ENCODE measurements at regions not wholly inside any gene's neighbourhood (a gene's known extent, or its start where the extent isn't known, plus 50 kb on each side); places are given as distances from the start of the nearest gene placed in this dataset.
"Not testable (repeated sequence)": the region's sequence is repeated elsewhere in the genome, so short reads cannot be mapped to it uniquely, and the experiment has no call there.

DNA sequence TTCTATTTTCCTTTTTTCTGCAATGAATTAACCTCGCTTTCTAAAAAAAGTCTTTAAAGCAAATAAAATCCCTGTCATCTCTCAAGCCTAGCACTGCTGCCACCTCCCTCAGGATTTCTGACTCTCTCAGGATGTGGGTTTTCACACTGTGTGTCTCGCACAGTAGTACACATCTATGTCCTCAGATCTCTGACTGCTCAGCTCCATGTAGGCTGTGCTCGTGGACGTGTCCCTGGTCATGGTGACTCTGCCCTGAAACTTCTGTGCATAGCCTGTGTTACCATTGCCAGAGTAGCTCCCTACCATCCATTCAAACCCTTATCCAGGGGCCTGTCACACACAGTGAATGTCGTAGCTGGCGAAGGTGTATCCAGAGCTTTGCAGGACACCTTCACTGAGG lies 619.3 kb downstream of the TMEM121 start:
- not testable (repeated sequence) for DNase-seq (ENCODE audit: low read depth)

DNA sequence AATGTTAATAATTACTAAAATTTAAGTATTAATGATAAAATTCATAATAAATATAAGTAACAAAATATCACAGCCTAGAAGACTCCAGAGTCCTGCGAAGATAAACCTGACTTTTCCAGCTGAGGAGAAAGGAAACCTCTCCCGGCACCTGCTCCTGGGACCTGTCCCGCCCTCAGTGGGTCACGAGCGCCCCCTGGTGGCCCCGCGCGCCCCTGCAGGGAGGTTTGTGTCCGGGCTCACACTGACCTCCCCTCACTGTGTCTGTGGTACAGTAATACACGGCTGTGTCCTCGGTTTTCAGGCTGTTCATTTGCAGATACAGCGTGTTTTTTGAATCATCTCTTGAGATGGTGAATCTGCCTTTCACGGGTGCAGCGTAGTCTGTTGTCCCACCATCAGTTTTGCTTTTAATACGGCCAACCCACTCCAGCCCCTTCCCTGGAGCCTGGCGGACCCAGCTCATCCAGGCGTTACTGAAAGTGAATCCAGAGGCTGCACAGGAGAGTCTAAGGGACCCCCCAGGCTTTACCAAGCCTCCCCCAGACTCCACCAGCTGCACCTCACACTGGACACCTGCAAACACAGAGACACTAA lies 627.1 kb downstream of the TMEM121 start:
- peak; percentile 67 for DNase-seq (ENCODE audit: low read depth)

DNA sequence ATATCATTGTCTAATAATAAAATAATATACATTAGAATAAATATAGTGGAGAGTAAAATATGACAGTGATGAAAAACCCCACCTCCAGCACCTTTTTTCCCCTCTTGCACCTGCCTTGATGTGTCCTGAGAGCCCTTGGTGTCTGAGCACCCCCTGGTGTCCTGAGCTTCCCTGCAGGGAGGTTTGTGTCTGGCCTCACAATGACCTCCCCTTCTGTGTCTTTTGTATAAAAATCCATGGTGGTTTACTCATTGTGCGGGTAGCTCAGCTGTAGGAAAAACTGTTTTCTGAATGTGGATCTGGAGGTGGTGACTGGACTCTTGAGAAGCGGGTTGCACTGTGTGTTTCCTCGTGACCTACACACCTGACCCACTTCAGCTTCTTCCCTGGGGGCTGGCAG lies 636.9 kb downstream of the TMEM121 start:
- DNase-seq (ENCODE audit: low read depth): no peak

DNA sequence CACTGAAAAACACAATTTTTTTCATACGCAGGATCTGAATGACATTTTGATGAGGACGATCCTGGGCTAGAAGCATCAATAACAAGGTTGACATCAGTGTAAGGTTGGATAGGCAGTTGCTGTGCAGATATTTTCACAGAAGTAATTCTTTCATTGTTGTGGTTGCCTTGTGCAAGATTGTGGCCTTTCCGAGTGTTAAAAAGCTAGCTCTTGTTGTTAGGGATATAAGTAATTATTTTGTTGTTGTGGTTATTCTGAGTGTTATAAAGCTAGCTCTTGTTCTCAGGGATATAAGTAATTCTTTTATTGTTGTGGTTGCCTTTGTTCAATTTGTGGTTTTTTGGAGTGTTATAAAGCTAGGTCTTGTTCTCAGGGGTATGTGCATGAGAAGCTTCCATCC lies 637.4 kb downstream of the TMEM121 start:
- DNase-seq (ENCODE audit: low read depth): not testable (repeated sequence)

DNA sequence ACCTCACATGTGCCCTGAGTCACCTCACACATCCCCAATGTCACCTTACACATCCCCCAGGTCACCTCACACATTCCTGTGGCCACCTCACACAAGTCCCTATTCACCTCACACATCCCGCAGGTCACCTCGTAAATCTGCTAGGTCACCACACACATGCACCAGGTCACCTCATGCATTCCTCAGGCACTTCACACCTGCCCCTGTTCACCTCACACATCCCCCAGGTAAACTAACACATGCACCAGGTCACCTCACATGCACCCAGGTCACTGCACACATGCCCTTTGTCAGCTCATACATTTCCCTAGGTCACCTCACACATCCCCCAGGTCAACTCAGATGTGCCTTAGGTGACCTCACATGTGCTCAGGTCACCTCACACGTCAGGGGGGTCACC lies 639.8 kb downstream of the TMEM121 start:
- no peak for DNase-seq (ENCODE audit: low read depth)

DNA sequence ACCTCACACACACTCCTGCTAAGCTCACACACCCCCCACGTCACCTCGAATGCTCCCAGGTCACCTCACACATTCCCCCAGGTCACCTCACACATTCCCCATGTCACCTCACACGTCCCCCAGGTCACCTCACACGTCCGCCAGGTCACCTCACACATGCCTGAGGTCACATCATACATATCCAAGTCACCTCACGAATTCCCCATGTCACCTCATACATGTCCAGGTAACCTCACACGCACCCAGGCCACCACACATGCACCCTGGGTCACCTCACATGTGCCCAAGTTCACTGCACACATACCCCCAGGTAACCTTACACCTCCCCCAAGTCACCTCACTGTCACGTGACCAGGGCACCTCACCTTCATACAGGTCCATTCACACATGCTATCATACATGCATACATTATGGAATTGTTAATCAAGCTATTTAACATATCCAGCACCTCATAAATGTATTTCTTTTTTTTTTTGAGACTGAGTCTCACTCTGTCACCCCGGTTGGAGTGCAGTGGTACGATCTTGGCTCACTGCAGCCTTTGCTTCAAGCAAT lies 640.3 kb downstream of the TMEM121 start:
- no peak for DNase-seq (ENCODE audit: low read depth)

DNA sequence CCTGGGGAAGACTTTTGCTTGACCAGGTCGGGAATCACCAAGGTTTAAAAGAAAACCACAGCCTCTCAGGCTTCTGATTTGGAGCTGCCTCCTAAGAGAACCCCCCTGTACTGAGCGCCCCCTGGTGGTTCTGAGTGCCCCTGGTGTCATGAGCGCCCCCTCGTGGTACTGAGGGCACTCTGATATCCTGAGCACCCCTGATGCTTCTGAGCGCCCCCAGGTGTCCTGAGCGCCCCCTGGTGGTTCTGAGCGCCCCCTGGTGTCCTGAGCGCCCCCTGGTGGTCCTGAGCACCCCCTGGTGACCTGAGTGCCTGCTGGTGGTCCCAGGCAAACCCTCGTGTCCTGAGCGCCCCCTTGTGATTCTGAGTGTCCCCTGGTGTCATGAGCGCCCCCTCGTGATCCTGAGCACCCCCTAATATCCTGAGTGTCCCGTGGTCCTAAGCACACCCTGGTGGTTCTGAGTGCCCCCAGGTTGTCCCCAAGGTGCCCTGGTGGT lies 643.8 kb downstream of the TMEM121 start:
- DNase-seq (ENCODE audit: low read depth): peak; percentile 59

DNA sequence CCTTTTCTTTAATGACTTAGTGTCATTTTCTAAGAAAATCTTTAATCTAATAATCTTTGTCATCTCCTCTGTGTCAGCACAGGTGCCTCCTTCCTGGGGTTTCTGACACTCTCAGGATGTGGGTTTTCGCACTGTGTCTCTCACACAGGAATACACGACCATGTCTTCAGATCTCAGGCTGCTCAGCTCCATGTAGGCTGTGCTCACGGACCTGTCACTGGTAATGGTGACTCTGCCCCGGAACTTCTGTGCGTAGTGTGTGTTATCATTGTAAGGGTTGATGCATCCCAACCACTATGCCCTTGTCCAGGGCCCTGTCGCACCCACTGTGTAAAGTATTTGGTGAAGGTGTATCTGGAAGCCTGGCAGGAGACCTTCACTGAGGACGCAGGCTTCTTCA lies 647.8 kb downstream of the TMEM121 start:
- peak; percentile 38 for DNase-seq (ENCODE audit: low read depth)

DNA sequence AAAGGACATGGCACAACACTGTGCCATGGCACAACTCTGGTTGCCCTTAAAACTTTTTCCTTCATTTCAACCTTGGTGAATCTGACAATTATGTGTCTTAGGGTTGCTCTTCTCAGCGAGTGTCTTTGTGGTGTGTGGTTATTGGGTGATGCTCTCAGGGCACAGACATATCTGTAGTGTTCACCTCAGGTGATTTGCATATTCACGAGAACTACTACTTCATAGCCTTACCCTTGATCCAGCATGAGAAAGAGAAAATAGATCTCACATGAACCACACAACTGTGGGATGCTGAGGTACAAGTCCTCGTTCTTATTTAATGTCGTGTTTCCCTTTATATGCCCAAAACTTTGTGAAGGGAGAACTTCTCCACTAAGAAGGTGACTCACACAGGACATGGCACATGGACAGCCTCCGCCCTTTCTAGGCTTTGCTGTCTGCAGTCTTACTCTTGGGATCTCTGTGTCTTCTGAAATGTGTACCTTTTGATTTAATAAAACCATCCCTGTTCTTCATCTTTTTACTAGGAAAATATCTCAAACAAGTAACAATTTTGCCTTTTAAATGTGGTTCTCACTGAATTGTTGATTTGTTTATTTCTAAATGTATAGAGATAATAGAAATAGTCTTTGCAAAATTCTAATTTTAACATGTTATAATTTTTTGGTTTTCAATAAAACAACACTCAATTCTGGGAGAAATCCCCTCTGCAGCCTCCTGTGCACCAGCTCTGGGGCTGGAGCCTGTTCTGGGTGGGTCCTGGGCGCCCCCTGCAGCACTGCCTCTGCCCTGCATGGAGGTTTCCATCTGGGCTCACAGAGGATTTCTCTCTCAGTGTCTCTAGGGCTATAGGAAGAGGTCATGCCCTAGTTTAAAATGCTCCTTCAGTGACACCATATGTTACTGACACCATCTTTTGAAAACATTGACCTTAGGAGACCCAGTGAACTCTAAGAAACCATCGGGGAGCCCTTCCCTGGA lies 651.2 kb downstream of the TMEM121 start:
- DNase-seq (ENCODE audit: low read depth): peak; percentile 39

DNA sequence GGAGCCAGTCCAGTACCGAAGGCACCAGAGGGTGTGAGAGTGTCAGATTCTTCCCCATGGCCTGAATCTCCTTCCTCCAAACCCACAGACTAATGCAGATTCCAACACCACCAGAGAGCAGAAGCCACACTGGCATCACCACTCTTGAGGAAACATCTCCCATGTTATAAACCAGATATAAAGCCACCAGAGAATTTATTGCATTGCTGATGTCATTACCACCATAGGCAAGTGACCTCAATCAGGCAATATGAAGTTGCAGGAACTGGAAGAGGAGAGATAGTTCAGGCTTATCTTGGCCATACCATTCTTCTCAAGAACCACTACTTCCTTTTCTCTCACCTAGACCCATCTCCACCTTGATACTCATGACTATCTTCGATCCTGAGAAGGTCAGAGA lies 653.4 kb downstream of the TMEM121 start:
- no peak for DNase-seq (ENCODE audit: low read depth)

DNA sequence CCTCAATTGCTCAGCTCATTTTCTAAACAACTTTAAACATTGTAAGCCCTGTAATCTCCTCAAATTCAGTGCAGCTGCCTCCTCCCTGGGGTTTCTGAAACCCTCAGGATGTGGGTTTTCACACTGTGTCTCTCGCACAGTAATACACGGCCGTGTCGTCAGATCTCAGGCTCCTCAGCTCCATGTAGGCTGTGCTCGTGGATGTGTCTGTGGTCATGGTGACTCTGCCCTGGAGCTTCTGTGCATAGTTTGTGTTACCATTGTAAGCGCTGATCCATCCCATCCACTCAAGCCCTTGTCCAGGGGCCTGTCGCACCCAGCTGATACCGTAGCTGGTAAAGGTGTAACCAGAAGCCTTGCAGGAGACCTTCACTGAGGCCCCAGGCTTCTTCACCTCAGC lies 658.4 kb downstream of the TMEM121 start:
- DNase-seq (ENCODE audit: low read depth): peak; percentile 50

DNA sequence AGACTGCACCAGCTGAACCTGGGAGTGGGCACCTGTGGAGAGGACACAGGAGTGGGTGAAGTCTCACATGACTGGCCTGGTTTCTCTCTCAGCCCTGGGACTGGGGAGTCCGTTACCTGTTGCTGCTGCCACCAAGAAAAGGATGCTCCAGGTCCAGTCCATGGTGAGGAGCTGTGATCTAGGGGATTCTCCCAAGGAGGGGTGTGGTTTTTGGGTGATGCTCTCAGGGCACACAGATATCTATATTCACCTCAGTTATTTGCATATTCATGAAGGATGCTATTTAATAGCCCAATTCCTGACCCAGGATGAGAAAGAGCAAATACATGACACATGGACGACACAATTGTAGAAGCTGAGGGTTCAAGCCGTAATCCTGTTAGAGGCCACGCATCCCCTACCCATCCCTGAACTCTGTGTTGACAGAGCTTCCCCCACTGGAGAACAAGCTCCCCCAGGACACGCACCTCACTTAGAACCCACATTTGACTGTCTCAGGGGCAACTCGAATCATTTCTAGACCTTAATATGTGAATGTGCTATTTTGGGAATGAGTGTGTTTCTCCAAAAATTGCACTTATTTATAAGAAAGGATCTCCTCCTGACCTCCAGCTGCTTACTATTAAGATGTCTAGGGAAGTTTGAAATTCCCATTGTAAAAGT lies 658.9 kb downstream of the TMEM121 start:
- not testable (repeated sequence) for DNase-seq (ENCODE audit: low read depth)

DNA sequence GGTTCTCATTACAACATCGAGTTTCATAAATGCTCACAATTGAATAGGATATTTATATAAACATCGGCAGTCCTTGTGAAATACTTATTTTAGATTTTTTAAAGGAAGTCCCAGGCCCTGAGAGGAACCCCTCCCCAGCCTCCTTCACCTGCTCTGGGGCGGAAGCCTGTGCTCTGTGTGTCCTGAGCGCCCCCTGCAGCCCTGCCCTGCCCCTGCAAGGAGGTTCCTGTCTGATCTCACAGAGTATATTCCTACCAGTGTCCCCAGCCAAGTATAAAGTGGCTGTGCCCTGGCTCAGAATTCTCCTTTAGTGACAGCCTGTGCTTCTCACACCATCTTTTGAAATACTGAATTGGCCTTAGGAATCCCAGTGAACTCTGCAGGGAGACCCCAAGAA lies 659.5 kb downstream of the TMEM121 start:
- DNase-seq (ENCODE audit: low read depth): peak; percentile 48

DNA sequence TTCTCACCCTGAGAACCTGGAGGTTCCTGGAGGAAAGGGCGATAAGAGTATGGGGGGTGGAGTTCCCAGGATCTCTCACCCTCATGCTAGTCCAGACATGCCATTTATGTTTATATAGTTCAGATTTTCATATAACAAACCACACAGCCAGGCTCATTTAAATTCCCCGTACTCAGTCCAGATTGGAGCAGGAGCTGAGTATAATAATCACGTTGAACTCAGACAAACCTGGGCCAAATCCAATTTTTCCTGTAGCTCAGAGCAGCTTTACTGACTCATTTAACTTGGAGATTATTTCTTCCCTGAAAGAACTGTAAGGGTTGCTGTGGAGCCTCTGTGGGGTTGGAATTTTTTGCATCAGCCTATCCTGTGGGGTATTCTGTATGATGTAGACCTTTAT lies 660.8 kb downstream of the TMEM121 start:
- DNase-seq (ENCODE audit: low read depth): no peak

DNA sequence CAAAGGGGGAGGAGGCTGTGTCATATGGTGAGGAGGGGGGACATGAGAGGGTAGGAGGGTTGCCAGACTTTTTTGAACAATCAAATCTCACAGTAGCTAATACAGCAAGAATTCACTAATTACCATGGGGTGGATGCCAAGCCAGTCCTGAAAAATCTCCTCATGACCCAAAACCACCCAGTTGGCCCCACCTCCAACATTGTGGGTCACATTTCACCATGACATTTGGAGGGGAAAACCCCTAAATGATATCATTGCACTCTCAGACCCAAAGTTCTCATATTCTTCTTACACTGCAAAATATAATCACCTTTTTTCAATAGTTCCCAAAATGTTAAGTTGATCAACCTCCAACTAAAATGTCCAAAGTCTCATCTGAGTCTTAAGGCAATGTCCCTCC lies 666.3 kb downstream of the TMEM121 start:
- not testable (repeated sequence) for DNase-seq (ENCODE audit: low read depth)

DNA sequence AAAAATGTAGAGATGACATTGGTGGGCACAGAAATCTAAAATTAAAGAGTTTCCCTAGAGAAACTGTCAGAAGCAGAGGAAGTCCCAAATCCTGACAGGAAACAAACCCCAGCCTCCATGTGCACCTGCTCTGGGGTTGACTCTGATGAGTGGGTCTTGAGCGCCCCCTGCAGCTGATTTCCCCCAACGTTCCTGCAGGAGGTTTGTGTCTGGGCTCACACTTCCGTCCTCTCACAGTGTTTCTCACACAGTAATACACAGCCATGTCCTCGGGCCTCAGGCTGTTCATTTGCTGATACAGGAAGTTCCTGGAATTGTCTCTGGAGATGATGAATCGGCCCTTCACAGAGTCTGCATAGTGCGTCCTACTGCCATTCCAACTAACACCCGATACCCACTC lies 670.1 kb downstream of the TMEM121 start:
- DNase-seq (ENCODE audit: low read depth): peak; percentile 52

DNA sequence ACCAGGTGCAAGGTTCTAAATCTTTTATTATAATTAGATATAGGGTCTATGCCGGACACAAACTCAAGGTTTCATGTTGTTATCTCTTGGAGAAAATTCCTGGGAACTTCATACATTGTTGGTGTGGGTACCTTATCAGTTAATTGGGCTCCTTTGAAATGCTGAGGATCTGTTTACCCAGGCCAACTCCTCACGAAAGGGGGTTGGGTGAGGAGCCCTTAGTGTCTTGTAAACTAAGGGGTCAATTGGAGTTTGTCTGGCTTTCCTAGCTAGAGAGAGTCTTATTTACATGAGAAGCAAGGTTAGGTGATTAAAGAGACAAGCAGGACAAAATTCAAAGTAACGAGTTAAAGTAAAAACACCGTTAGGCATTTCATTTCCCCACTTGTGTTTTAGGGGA lies 670.9 kb downstream of the TMEM121 start:
- not testable (repeated sequence) for DNase-seq (ENCODE audit: low read depth)

DNA sequence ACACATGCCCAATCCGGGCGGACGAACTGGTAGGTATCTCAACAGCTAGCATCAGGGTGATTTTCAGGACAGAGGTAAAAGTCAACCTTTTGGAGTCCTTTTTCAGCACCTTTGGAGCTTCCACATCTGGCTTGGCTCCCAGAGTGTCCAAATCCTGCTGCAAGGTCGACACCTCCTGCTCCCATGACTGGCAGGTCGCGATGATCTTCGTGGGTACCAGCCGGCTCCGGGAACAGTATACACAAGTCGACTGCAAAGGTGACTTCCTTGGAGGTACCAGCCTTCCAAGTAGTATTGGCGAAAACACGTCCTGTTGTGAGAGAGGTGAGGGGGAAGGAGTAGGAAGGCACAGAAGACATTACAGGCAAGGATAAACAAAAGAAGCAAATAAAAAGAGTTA lies 672.7 kb downstream of the TMEM121 start:
- DNase-seq (ENCODE audit: low read depth): no peak

DNA sequence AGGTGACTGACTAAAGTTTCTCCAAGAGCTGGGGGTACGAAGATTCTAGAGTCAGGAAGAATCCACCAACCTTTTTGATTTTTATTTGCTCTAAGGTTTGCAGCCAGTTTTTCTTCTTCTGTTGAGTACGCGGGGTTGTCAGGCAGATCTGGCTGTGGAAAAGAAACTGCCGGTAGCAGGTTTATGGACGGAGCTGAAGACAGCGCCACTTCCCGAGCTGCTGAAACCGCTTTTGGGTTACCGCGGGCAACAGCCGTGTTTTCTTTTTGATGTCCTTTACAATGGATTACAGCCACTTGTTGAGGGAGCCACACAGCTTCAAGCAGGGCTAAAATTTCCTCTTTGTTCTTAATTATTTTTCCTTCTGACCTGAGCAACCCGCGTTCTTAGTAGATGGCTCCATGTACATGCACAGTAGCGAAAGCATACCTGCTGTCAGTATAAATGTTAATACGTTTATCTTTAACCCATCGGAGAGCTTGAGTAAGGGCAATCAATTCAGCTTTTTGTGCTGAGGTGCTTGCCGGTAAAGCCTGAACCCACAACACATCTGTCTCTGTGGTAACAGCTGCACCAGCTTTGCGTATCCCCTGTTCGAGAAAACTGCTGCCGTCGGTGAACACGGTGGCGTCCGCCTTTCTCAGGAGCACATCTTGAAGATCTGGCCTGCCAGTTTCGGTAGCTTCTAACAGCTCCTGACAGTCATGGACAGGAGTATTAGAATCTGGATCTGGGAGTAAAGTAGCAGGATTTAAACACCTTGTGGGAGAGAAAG lies 674.3 kb downstream of the TMEM121 start:
- no peak for DNase-seq (ENCODE audit: low read depth)

DNA sequence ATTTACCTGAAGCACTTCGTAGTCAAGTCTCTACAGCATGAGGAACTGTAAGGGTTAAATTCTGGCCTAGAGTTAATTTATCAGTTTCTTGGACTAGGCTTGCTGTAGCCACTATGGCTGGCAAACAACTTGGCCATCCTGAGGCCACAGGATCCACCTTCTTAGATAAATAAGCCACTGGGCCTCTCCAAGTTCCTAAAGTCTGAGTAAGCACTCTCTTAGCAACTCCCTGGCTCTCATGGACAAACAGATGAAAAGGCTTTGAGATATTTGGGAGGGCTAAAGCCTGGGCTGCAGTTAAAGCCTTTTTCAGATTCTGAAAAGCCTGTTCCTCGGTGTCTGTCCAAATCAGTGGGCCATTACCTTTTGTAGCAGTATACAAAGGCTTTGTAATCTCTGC lies 675.0 kb downstream of the TMEM121 start:
- DNase-seq (ENCODE audit: low read depth): no peak

DNA sequence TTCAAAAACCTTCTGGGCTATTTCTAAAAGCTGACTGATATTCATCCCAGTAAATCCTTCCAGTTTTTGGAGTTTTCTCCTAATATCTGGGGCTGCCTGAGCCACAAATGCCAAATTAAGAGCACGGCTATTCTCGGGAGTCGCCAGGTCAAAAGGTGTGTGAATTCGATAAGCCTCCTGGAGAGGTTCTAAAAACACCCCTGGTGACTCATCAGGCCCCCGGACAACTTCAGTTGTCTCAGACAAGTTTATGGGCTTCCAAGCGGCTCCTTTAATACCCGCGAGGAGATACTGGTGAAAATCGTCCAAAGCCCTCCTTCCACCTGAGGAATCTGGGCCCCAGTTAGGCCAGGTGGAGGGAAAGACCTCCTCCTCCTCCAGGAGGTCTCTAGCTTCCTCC lies 677.1 kb downstream of the TMEM121 start:
- DNase-seq (ENCODE audit: low read depth): no peak

DNA sequence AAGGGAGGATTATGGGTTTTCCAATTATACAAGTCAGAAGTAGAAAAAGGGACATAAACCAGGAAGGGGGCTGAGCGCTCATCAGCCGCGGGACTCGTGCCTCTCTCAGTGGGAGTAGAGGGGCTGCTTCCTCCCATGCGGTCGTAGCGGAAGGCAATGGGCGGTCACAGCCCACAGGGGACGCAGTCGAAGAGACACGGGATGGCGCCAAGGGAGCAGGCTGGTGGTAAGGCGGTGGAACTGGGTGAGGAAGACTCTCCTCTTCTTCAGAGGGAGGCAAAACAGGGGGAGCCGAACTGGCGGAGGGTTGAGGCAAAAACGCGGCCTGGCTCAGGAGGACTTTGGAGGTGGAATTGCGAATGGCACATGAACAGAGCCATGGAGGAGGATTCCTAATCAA lies 677.7 kb downstream of the TMEM121 start:
- DNase-seq (ENCODE audit: low read depth): no peak

Measured in activated T-cell treated with anti-CD3 and anti-CD28 coated beads for 24 hours (primary cell).